ENCODE measurements at regions not wholly inside any gene's neighbourhood (a gene's known extent, or its start where the extent isn't known, plus 50 kb on each side); places are given as distances from the start of the nearest gene placed in this dataset.

- no peak for TF ChIP-seq CTCF (IDR thresholded peaks at IDR 0.05)
- TF ChIP-seq POLR2A (IDR thresholded peaks at IDR 0.05), result no peak
These were observed 1076.4 kb downstream of the HACE1 start for GRCh38 chr6:103783329-103783728.
